Keratinocyte (primary cell): ENCODE measurements at regions not wholly inside any gene's neighbourhood (a gene's known extent, or its start where the extent isn't known, plus 50 kb on each side); places are given as distances from the start of the nearest gene placed in this dataset.

Experiments
- DNase-seq: peaks from one replicate; pipeline ENCODE4 v3.0.0-alpha.2; 2011; ENCODE audit warnings: low read depth, missing footprints, low spot score
- FAIRE-seq: peaks from 2 replicates; lab custom pipeline; 2011; peaks lifted over from hg19 to GRCh38; lab: Jason Lieb, UNC
- H2AFZ ChIP-seq: 2 replicates; pipeline ENCODE4 v1.6.0; 2012; ENCODE audit warnings: low read length, control low read depth, inconsistent platforms; ENCODE audit not compliant: control insufficient read depth
- H3K27ac ChIP-seq: 2 replicates; pipeline ENCODE4 v1.5.1; 2011; ENCODE audit warnings: low read length; ENCODE audit not compliant: control insufficient read depth, insufficient read depth
- H3K27me3 ChIP-seq: 3 replicates; pipeline ENCODE4 v1.6.0; 2011; ENCODE audit warnings: low read length; ENCODE audit not compliant: control insufficient read depth, insufficient read depth; ENCODE audit errors: extremely low read depth
- H3K36me3 ChIP-seq, 2 experiments: 2 replicates in 1 of 2; 3 replicates in 1 of 2; pipeline ENCODE4 v1.5.1; 2011; ENCODE audit warnings: low read length in 2 of 2, mild to moderate bottlenecking in 1 of 2; ENCODE audit not compliant: control insufficient read depth in 2 of 2, insufficient read depth in 2 of 2; ENCODE audit errors: extremely low read depth in 1 of 2
- H3K4me1 ChIP-seq: 3 replicates; pipeline ENCODE4 v1.5.1; 2011; ENCODE audit warnings: low read length; ENCODE audit not compliant: control insufficient read depth, insufficient read depth; ENCODE audit errors: extremely low read depth
- H3K4me2 ChIP-seq: 3 replicates; pipeline ENCODE4 v1.6.0; 2011; ENCODE audit warnings: low read depth, low read length; ENCODE audit not compliant: control insufficient read depth, insufficient read depth; ENCODE audit errors: extremely low read depth
- H3K4me3 ChIP-seq, 3 experiments: fragments of 200-600 bp in 1 of 3; sonication (generic) in 1 of 3; 2 replicates in 2 of 3; 3 replicates in 1 of 3; pipeline ENCODE4 v1.5.1; 2011 to 2016; ENCODE audit warnings: low read length in 3 of 3, mild to moderate bottlenecking in 3 of 3, control low read depth in 2 of 3, inconsistent platforms in 1 of 3, low read depth in 1 of 3, mixed read lengths in 1 of 3, mixed run types in 1 of 3, moderate library complexity in 1 of 3; ENCODE audit not compliant: control insufficient read depth in 2 of 3, insufficient read depth in 2 of 3; ENCODE audit errors: extremely low read depth in 1 of 3
- H3K79me2 ChIP-seq: 2 replicates; pipeline ENCODE4 v1.6.0; 2012; ENCODE audit warnings: low read length; ENCODE audit not compliant: control insufficient read depth, insufficient read depth
- H3K9ac ChIP-seq: 3 replicates; pipeline ENCODE4 v1.6.0; 2011; ENCODE audit warnings: low read length; ENCODE audit not compliant: control insufficient read depth, insufficient read depth; ENCODE audit errors: extremely low read depth
- H3K9me1 ChIP-seq: 3 replicates; pipeline ENCODE4 v1.6.0; 2011; ENCODE audit warnings: low read length; ENCODE audit not compliant: control insufficient read depth, insufficient read depth; ENCODE audit errors: extremely low read depth
- H3K9me3 ChIP-seq: 2 replicates; pipeline ENCODE4 v1.5.1; 2012; ENCODE audit warnings: low read depth, low read length; ENCODE audit not compliant: control insufficient read depth
- H4K20me1 ChIP-seq: 3 replicates; pipeline ENCODE4 v1.6.0; 2011; ENCODE audit warnings: low read length; ENCODE audit not compliant: control insufficient read depth, insufficient read depth; ENCODE audit errors: extremely low read depth
- EZH2 ChIP-seq: IDR thresholded peaks from one replicate; pipeline ENCODE4 v1.6.1; 2012; ENCODE audit warnings: inconsistent platforms, mild to moderate bottlenecking, low read length, moderate library complexity
- dilution Hi-C: fragments of 300-500 bp; cut with MboI; formaldehyde crosslinking; loops from one replicate; pipeline ENCODE4 v1.7.0; 2020; ENCODE audit warnings: low sequenced_read_pairs; ENCODE audit not compliant: extremely low pct_ligation_motif_present
- TF ChIP-seq, protein P1 (sequence below), 3 experiments: IDR thresholded peaks in 1 of 3; conservative IDR thresholded peaks in 1 of 3; optimal IDR thresholded peaks in 1 of 3; 2 replicates in 2 of 3; 3 replicates in 1 of 3; pipeline versions ENCODE3 to v1.5.1; 2011; ENCODE audit warnings: low read length in 3 of 3, mild to moderate bottlenecking in 3 of 3, moderate library complexity in 2 of 3, control low read depth in 1 of 3, inconsistent platforms in 1 of 3; ENCODE audit not compliant: insufficient read depth in 2 of 3; ENCODE audit errors: extremely low read depth in 1 of 3

- Histone ChIP-seq H3K9ac (no peak overlapping the region), H3K27me3 (no peaks in the 10 kb centered on the region), H3K36me3 (no peaks in the 10 kb centered on the region), H2AFZ (no peak overlapping the region), H3K4me1 (no peaks in the 10 kb centered on the region), H3K9me3 (no peaks in the 10 kb centered on the region), H3K27ac (no peak overlapping the region), H3K79me2 (no peaks in the 10 kb centered on the region), H3K9me1 (no peaks in the 10 kb centered on the region), H3K4me3 (no peak overlapping the region), H3K4me2 (no peak overlapping the region), H4K20me1 (no peaks in the 10 kb centered on the region)
- no peak for DNase-seq
- dilution Hi-C loops, result no loop called here
- no peak for FAIRE-seq
- TF ChIP-seq, protein P1, sequence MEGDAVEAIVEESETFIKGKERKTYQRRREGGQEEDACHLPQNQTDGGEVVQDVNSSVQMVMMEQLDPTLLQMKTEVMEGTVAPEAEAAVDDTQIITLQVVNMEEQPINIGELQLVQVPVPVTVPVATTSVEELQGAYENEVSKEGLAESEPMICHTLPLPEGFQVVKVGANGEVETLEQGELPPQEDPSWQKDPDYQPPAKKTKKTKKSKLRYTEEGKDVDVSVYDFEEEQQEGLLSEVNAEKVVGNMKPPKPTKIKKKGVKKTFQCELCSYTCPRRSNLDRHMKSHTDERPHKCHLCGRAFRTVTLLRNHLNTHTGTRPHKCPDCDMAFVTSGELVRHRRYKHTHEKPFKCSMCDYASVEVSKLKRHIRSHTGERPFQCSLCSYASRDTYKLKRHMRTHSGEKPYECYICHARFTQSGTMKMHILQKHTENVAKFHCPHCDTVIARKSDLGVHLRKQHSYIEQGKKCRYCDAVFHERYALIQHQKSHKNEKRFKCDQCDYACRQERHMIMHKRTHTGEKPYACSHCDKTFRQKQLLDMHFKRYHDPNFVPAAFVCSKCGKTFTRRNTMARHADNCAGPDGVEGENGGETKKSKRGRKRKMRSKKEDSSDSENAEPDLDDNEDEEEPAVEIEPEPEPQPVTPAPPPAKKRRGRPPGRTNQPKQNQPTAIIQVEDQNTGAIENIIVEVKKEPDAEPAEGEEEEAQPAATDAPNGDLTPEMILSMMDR (optimal IDR thresholded peaks at IDR 0.05 in 1 of 3, IDR thresholded peaks at IDR 0.05 in 1 of 3, conservative IDR thresholded peaks at IDR 0.05 in 1 of 3; ENCODE audit: extremely low read depth in 1 of 3, insufficient read depth in 2 of 3, low read length in 3 of 3), result no peak
- TF ChIP-seq EZH2, result no peak
Observed at GRCh38 chr2:228493852-228494251, 312.4 kb upstream of the SPHKAP start.

- Histone ChIP-seq H3K27me3 (no peaks in the 10 kb centered on the region), H3K4me1 (no peaks in the 10 kb centered on the region), H3K9me1 (no peaks in the 10 kb centered on the region), H4K20me1 (no peaks in the 10 kb centered on the region), H3K4me2 (no peak overlapping the region), H3K36me3 (no peaks in the 10 kb centered on the region), H3K27ac (no peak overlapping the region), H3K9me3 (no peaks in the 10 kb centered on the region), H3K79me2 (no peaks in the 10 kb centered on the region), H3K4me3 (no peak overlapping the region), H3K9ac (no peak overlapping the region), H2AFZ (no peak overlapping the region)
- dilution Hi-C loops, result no loop called here
- DNase-seq (no peak), FAIRE-seq (no peak)
- no peak for TF ChIP-seq EZH2
- TF ChIP-seq, protein P1 (optimal IDR thresholded peaks at IDR 0.05 in 1 of 3, IDR thresholded peaks at IDR 0.05 in 1 of 3, conservative IDR thresholded peaks at IDR 0.05 in 1 of 3; ENCODE audit: extremely low read depth in 1 of 3, insufficient read depth in 2 of 3, low read length in 3 of 3), result no peak
Observed at GRCh38 chr2:228479014-228479413, 297.5 kb upstream of the SPHKAP start.
